BE2C (cell line): ENCODE measurements at regions not wholly inside any gene's neighbourhood (a gene's known extent, or its start where the extent isn't known, plus 50 kb on each side); places are given as distances from the start of the nearest gene placed in this dataset.

Source experiments
- DNase-seq: peaks from one replicate; pipeline ENCODE4 v3.0.0-alpha.2; 2020
- H3K27me3 ChIP-seq: fragments of 250-450 bp; sonication (Bioruptor Pico); 2 replicates; pipeline ENCODE4 v1.5.1; 2020; ENCODE audit warnings: mild to moderate bottlenecking
- H3K36me3 ChIP-seq: fragments of 250-450 bp; sonication (Bioruptor Pico); 2 replicates; pipeline ENCODE4 v1.5.1; 2020; ENCODE audit warnings: mild to moderate bottlenecking
- H3K4me1 ChIP-seq: fragments of 250-450 bp; sonication (Bioruptor Pico); 2 replicates; pipeline ENCODE4 v1.5.1; 2020
- H3K4me3 ChIP-seq: 2 replicates; pipeline ENCODE4 v1.5.1; 2011; ENCODE audit warnings: low read depth, low read length
- H3K9me3 ChIP-seq: fragments of 250-450 bp; sonication (Bioruptor Pico); 2 replicates; pipeline ENCODE4 v1.5.1; 2020
- CTCF ChIP-seq: IDR thresholded peaks from 2 replicates; pipeline ENCODE4 v1.5.1; 2012; ENCODE audit warnings: mild to moderate bottlenecking, low read depth, low read length

- no peaks in the 10 kb centered on the region for H3K4me1 ChIP-seq
- no peaks in the 10 kb centered on the region for H3K9me3 ChIP-seq
- H3K4me3 ChIP-seq = no peak overlapping the region
- H3K36me3 ChIP-seq = no peaks in the 10 kb centered on the region
- no peak for TF ChIP-seq CTCF
- no peaks in the 10 kb centered on the region for H3K27me3 ChIP-seq
- DNase-seq = no peak
Observed at GRCh38 chr1:90809996-90810395, 92.9 kb upstream of the BARHL2 start.

- no peak for TF ChIP-seq CTCF
- H3K9me3 ChIP-seq = no peaks in the 10 kb centered on the region
- H3K36me3 ChIP-seq = no peaks in the 10 kb centered on the region
- H3K4me1 ChIP-seq = no peaks in the 10 kb centered on the region
- H3K27me3 ChIP-seq = no peaks in the 10 kb centered on the region
- DNase-seq = no peak
- no peak overlapping the region for H3K4me3 ChIP-seq
Observed at GRCh38 chr1:90809093-90809492, 92.0 kb upstream of the BARHL2 start.

GRCh38 chr1:90807329-90807728, 90.2 kb upstream of the BARHL2 start:
- no peak overlapping the region for H3K4me3 ChIP-seq
- H3K9me3 ChIP-seq = no peaks in the 10 kb centered on the region
- no peak for DNase-seq
- no peak for TF ChIP-seq CTCF
- no peaks in the 10 kb centered on the region for H3K36me3 ChIP-seq
- no peaks in the 10 kb centered on the region for H3K4me1 ChIP-seq
- H3K27me3 ChIP-seq = no peaks in the 10 kb centered on the region

GRCh38 chr1:90802622-90803021, 85.5 kb upstream of the BARHL2 start:
- no peak for DNase-seq
- no peaks in the 10 kb centered on the region for H3K4me1 ChIP-seq
- TF ChIP-seq CTCF = no peak
- no peaks in the 10 kb centered on the region for H3K27me3 ChIP-seq
- no peaks in the 10 kb centered on the region for H3K9me3 ChIP-seq
- no peaks in the 10 kb centered on the region for H3K36me3 ChIP-seq
- H3K4me3 ChIP-seq = no peak overlapping the region

- Histone ChIP-seq H3K27me3 (no peaks in the 10 kb centered on the region), H3K4me1 (no peaks in the 10 kb centered on the region), H3K36me3 (no peaks in the 10 kb centered on the region), H3K4me3 (no peak overlapping the region), H3K9me3 (no peaks in the 10 kb centered on the region)
- no peak for TF ChIP-seq CTCF
- DNase-seq = no peak
Observed at GRCh38 chr1:90800012-90800717, 83.1 kb upstream of the BARHL2 start.

GRCh38 chr1:90799326-90799725, 82.2 kb upstream of the BARHL2 start:
- no peak for DNase-seq
- no peak for TF ChIP-seq CTCF
- Histone ChIP-seq H3K36me3 (no peaks in the 10 kb centered on the region), H3K27me3 (no peaks in the 10 kb centered on the region), H3K4me1 (no peaks in the 10 kb centered on the region), H3K4me3 (no peak overlapping the region), H3K9me3 (no peaks in the 10 kb centered on the region)
